T47D (cell line): ENCODE measurements at regions not wholly inside any gene's neighbourhood (a gene's known extent, or its start where the extent isn't known, plus 50 kb on each side); places are given as distances from the start of the nearest gene placed in this dataset.

ENCODE experiments used
- DNase-seq, 2 experiments: peaks; one replicate each; pipeline versions ENCODE4 v3.0.0 to v3.0.0-alpha.2; 2011 to 2012; ENCODE audit warnings: low read depth in 1 of 2, low spot score in 1 of 2
- JUND ChIP-seq: IDR thresholded peaks from 2 replicates; pipeline ENCODE4 v1.6.1; 2012; ENCODE audit warnings: low read depth
- in situ Hi-C: cut with HindIII; loops from 2 replicates; pipeline ENCODE4 v1.10.0; 2016; ENCODE audit warnings: low sequenced_read_pairs, low pct_unique_long_range_greater_than_20kb

- no peak for DNase-seq
- in situ Hi-C loops, result no loop called here
- TF ChIP-seq JUND, result no peak
Observed at GRCh38 chr3:182268711-182269110, 524.6 kb upstream of the ATP11B start.

- no peak for DNase-seq
- in situ Hi-C loops, result no loop called here
- TF ChIP-seq JUND, result no peak
Observed at GRCh38 chr3:182276512-182276911, 516.8 kb upstream of the ATP11B start.

- no peak for TF ChIP-seq JUND
- peak; percentile 24 to 96 for DNase-seq
- in situ Hi-C loops, result no loop called here
Observed at GRCh38 chr3:182284793-182285192, 508.5 kb upstream of the ATP11B start.

- DNase-seq, result no peak
- in situ Hi-C loops, result no loop called here
- TF ChIP-seq JUND, result no peak
Observed at GRCh38 chr3:182292591-182292990, 500.7 kb upstream of the ATP11B start.

GRCh38 chr3:182294256-182294655 lies 499.0 kb upstream of the ATP11B start:
- no peak for TF ChIP-seq JUND
- in situ Hi-C loops, result no loop called here
- DNase-seq, result no peak

GRCh38 chr3:182294696-182295095 lies 498.6 kb upstream of the ATP11B start:
- TF ChIP-seq JUND, result no peak
- DNase-seq, result no peak
- in situ Hi-C loops, result no loop called here

- in situ Hi-C loops, result no loop called here
- TF ChIP-seq JUND, result no peak
Observed at GRCh38 chr3:182300266-182300665, 493.0 kb upstream of the ATP11B start.

GRCh38 chr3:182303169-182303568 lies 490.1 kb upstream of the ATP11B start:
- no peak for TF ChIP-seq JUND
- in situ Hi-C loops, result no loop called here
- DNase-seq, result peak in 1 of 2 experiments; percentile 55

More at GRCh38 chr3:182300266-182300665, 493.0 kb upstream of the ATP11B start:
- DNase-seq, result no peak

- no peak for DNase-seq
- in situ Hi-C loops, result no loop called here
Observed at GRCh38 chr3:182305881-182306665, 487.2 kb upstream of the ATP11B start.

GRCh38 chr3:182308328-182308727 lies 485.0 kb upstream of the ATP11B start:
- in situ Hi-C loops, result no loop called here

More at GRCh38 chr3:182305881-182306665, 487.2 kb upstream of the ATP11B start:
- no peak for TF ChIP-seq JUND

GRCh38 chr3:182309120-182309519 lies 484.2 kb upstream of the ATP11B start:
- DNase-seq, result peak in 1 of 2 experiments; percentile 35
- in situ Hi-C loops, result no loop called here
- TF ChIP-seq JUND, result no peak

More at GRCh38 chr3:182308328-182308727, 485.0 kb upstream of the ATP11B start:
- TF ChIP-seq JUND, result no peak
- no peak for DNase-seq

- no peak for TF ChIP-seq JUND
- in situ Hi-C loops, result no loop called here
Observed at GRCh38 chr3:182315313-182315712, 478.0 kb upstream of the ATP11B start.

GRCh38 chr3:182323126-182323700 lies 470.1 kb upstream of the ATP11B start:
- TF ChIP-seq JUND, result no peak
- in situ Hi-C loops, result no loop called here
- no peak for DNase-seq

More at GRCh38 chr3:182315313-182315712, 478.0 kb upstream of the ATP11B start:
- no peak for DNase-seq
